Spleen (tissue), 11 donors: ENCODE measurements at regions not wholly inside any gene's neighbourhood (a gene's known extent, or its start where the extent isn't known, plus 50 kb on each side); places are given as distances from the start of the nearest gene placed in this dataset.

Experiments used
- DNase-seq: peaks from one replicate; pipeline ENCODE4 v3.0.0-alpha.2; 2020
- H3K27ac ChIP-seq, 8 donors: fragments of 200-600 bp; sonication (generic) in 7 of 8; 1 replicate in 4 of 8; 2 replicates in 4 of 8; pipeline versions ENCODE4 v1.5.0 to v1.8.0; 2016 to 2021; ENCODE audit warnings: inconsistent platforms in 4 of 8, mild to moderate bottlenecking in 4 of 8, moderate library complexity in 1 of 8
- H3K27me3 ChIP-seq, 7 donors: fragments of 200-600 bp; sonication (generic) in 6 of 7; replicated peaks in 1 of 7; 1 replicate in 4 of 7; 2 replicates in 3 of 7; pipeline versions ENCODE4 v1.5.0 to v1.8.0; 2016 to 2021; ENCODE audit warnings: inconsistent platforms in 3 of 7, mild to moderate bottlenecking in 1 of 7
- H3K36me3 ChIP-seq, 6 donors: fragments of 200-600 bp; sonication (generic) in 5 of 6; 1 replicate in 4 of 6; 2 replicates in 2 of 6; pipeline versions ENCODE4 v1.5.0 to v1.8.0; 2016 to 2021; ENCODE audit warnings: inconsistent platforms in 2 of 6
- H3K4me1 ChIP-seq, 6 donors: fragments of 200-600 bp; sonication (generic) in 5 of 6; 1 replicate in 3 of 6; 2 replicates in 3 of 6; pipeline versions ENCODE4 v1.5.0 to v1.8.0; 2016 to 2021; ENCODE audit warnings: inconsistent platforms in 3 of 6
- H3K4me3 ChIP-seq, 8 donors: fragments of 200-600 bp; sonication (generic) in 7 of 8; 1 replicate in 4 of 8; 2 replicates in 4 of 8; pipeline versions ENCODE4 v1.5.0 to v1.8.0; 2016 to 2021; ENCODE audit warnings: inconsistent platforms in 4 of 8, mild to moderate bottlenecking in 4 of 8, moderate library complexity in 2 of 8
- H3K9me3 ChIP-seq, 8 donors: fragments of 200-600 bp; sonication (generic) in 7 of 8; 1 replicate in 4 of 8; 2 replicates in 4 of 8; pipeline versions ENCODE4 v1.5.0 to v1.8.0; 2016 to 2021; ENCODE audit warnings: inconsistent platforms in 4 of 8
- CTCF ChIP-seq, 11 experiments: fragments of 200-600 bp in 7 of 11; fragments of 450-650 bp in 4 of 11; sonication (generic) in 4 of 11; IDR thresholded peaks in 8 of 11; conservative IDR thresholded peaks in 3 of 11; 1 replicate in 7 of 11; 2 replicates in 4 of 11; pipeline versions ENCODE4 v1.4.0 to v1.8.0; 2016 to 2021; ENCODE audit warnings: antibody characterized with exemption in 11 of 11, inconsistent platforms in 4 of 11, mild to moderate bottlenecking in 1 of 11
- POLR2A ChIP-seq, 3 donors: fragments of 450-650 bp; IDR thresholded peaks; one replicate each; pipeline ENCODE4 v1.5.1; 2017; ENCODE audit warnings: antibody characterized with exemption in 3 of 3, mild to moderate bottlenecking in 1 of 3
- POLR2AphosphoS5 ChIP-seq, 3 donors: sonication (generic); formaldehyde crosslinking; IDR thresholded peaks; one replicate each; pipeline ENCODE4 v1.5.1; 2017; ENCODE audit warnings: antibody characterized with exemption in 3 of 3
- WGBS, 5 donors: extraction: QIAGEN DNeasy Blood & Tissue Kit in 3 of 5; methylation state at CpG; one replicate each; pipeline versions ENCODE4 v1.1.5 to v1.1.7; 2013 to 2018; 5-methylcytosine and 5-hydroxymethylcytosine counted together
- intact Hi-C: fragments of 100-400 bp; cut with DNase I; formaldehyde crosslinking; loops from one replicate; pipeline ENCODE4 v1.15.0; 2023; ENCODE audit warnings: low total_unique reads
- donor health status: healthy with polysubstance abuse.
- donor health status: DM: no; HTN: no; CAD: no; lungs with moderate emphysema.
- donor health status: DM: no; HTN: no; CAD: no.
- donor health status: Bipolar disorder and iron deficiency.
- donor health status: healthy.
- donor health status: DM: no; HTN: no; CAD: no.
- donor health status: DM: yes; HTN: yes; CAD: no.

DNA sequence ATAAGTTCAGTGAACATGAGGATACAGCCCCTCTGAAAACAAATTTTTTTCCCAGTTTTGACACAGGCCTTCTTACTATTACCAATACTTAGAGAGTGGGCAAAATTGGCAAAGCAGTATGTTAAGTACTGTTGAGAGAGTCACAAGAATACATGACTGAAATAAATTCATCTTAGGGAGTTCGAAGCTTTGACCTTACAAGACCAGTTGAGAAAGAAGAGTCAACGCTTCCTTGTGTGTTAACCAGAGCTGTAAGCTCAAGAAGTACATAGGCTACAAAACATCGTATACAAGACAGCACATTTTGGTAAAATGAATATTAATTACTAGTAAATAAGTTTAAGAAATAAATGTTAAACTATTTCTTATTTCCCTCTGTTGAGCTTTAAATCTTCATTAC lies 164.4 kb upstream of the RORA start:
- H3K36me3 ChIP-seq, result no peaks in the 10 kb centered on the region
- no peak overlapping the region for H3K27ac ChIP-seq
- H3K4me3 ChIP-seq, result no peak overlapping the region
- DNase-seq, result no peak
- no peaks in the 10 kb centered on the region for H3K4me1 ChIP-seq
- peaks cover 0 to 10% (median 3%) of the 10 kb centered on the region in 8 donors for H3K9me3 ChIP-seq
- no peak for TF ChIP-seq POLR2A (IDR thresholded peaks at IDR 0.05)
- TF ChIP-seq POLR2AphosphoS5 (IDR thresholded peaks at IDR 0.05), result no peak
- no peak for TF ChIP-seq CTCF (IDR thresholded peaks at IDR 0.05 in 8 of 11, conservative IDR thresholded peaks at IDR 0.05 in 3 of 11)
- H3K27me3 ChIP-seq, result peaks cover 0 to 5% (median 0%) of the 10 kb centered on the region in 7 donors
- 68 to 91% (median 81%) methylated on average over 3 of the region's 3 CpGs for WGBS, 5 donors
- intact Hi-C loops, result no loop called here

- no peak overlapping the region for H3K4me3 ChIP-seq
- H3K27ac ChIP-seq, result no peak overlapping the region
- no peaks in the 10 kb centered on the region for H3K4me1 ChIP-seq
- intact Hi-C loops, result no loop called here
- peaks cover 0 to 11% (median 0%) of the 10 kb centered on the region in 8 donors for H3K9me3 ChIP-seq
- no peak for DNase-seq
- no peaks in the 10 kb centered on the region for H3K36me3 ChIP-seq
- TF ChIP-seq POLR2AphosphoS5 (IDR thresholded peaks at IDR 0.05), result no peak
- TF ChIP-seq POLR2A (IDR thresholded peaks at IDR 0.05), result no peak
- TF ChIP-seq CTCF (IDR thresholded peaks at IDR 0.05 in 8 of 11, conservative IDR thresholded peaks at IDR 0.05 in 3 of 11), result no peak
- H3K27me3 ChIP-seq, result peaks cover 0 to 10% (median 0%) of the 10 kb centered on the region in 7 donors
Measured at GRCh38 chr15:61390138-61390537, 161.0 kb upstream of the RORA start.

DNA sequence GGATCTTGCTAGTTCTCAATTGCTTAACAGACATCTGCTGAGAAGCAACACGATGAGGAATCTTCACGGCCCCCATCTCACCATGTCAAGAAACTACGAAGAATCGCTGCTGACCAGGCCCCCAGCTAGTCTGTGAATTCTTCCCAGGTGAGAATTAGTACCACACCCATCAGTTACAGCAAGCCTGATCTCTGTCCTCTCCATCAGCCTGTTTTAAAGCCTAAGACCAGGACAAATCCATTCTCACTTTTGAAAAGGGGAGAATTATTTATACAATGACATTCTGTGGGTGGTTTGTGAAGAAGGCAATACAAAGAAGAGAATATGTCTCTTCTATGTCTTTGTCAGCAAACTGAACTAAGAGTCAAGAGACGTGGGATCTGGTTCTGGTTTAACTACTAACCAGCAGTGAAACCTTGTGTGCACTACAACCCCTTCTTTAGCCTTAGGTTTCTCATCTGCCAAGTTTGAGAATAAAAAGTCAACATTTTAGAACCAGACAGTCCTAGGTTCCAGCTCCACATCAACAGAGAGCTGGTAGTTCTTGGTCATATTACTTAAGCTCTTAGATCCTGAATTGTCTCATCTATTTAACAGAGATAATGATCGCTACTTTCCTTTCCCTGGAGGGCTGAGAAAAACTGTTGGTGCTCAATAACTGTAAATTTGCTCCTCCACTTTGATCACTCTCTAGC lies 160.4 kb upstream of the RORA start:
- TF ChIP-seq POLR2AphosphoS5 (IDR thresholded peaks at IDR 0.05) (no peak), POLR2A (IDR thresholded peaks at IDR 0.05) (no peak), CTCF (IDR thresholded peaks at IDR 0.05 in 8 of 11, conservative IDR thresholded peaks at IDR 0.05 in 3 of 11) (no peak)
- Histone ChIP-seq H3K36me3 (no peaks in the 10 kb centered on the region), H3K4me3 (no peak overlapping the region), H3K27ac (no peak overlapping the region), H3K9me3 (peaks cover 0 to 11% (median 0%) of the 10 kb centered on the region in 8 donors), H3K4me1 (no peaks in the 10 kb centered on the region), H3K27me3 (peaks cover 0 to 10% (median 0%) of the 10 kb centered on the region in 7 donors)
- no peak for DNase-seq
- intact Hi-C loops, result no loop called here
- WGBS, 5 donors, result 81 to 94% (median 88%) methylated on average over 6 of the region's 6 CpGs

DNA sequence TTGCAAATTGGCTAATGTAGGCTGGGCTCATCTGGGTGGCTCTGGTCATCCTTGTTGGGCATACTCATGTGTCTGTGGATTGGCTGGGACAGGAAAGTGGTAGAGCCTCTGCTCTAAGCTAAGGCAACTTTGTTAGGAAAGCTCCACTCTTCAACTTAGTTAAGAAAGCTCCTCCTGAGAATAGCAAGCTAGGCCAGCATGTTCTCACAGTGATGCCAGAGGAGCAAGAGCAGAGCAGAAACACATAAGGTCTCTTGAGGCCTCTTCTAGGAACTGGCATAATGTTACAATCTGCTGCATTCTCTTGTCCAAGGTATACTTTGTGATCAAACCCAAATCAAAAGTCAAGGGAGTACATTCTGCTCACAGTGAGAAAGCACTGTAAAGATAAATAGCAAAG lies 158.6 kb upstream of the RORA start:
- DNase-seq, result no peak
- intact Hi-C loops, result no loop called here
- Histone ChIP-seq H3K4me3 (no peak overlapping the region), H3K36me3 (no peaks in the 10 kb centered on the region), H3K4me1 (no peaks in the 10 kb centered on the region), H3K27ac (no peak overlapping the region), H3K9me3 (peaks cover 0 to 11% (median 0%) of the 10 kb centered on the region in 8 donors), H3K27me3 (peaks cover 0 to 6% (median 0%) of the 10 kb centered on the region in 7 donors)
- no peak for TF ChIP-seq CTCF (IDR thresholded peaks at IDR 0.05 in 8 of 11, conservative IDR thresholded peaks at IDR 0.05 in 3 of 11)
